Upper lobe of left lung (tissue), 6 donors: ENCODE measurements at regions not wholly inside any gene's neighbourhood (a gene's known extent, or its start where the extent isn't known, plus 50 kb on each side); places are given as distances from the start of the nearest gene placed in this dataset.

Experiments used
- ATAC-seq, 2 donors: fragments of 200-7000 bp; cut with Tn5 transposase; one replicate each; pipeline ENCODE4 v1.9.1; 2022; ENCODE audit warnings: mild to moderate bottlenecking in 2 of 2, moderate library complexity in 2 of 2; ENCODE audit not compliant: low FRiP score in 2 of 2
- DNase-seq, 2 donors: peaks; one replicate each; pipeline ENCODE4 v3.0.0-alpha.2; 2019 to 2020
- H3K27ac ChIP-seq, 4 donors: fragments of 200-600 bp; sonication (generic); one replicate each; pipeline ENCODE4 v1.5.1; 2016 to 2019
- H3K27me3 ChIP-seq, 4 donors: fragments of 200-600 bp; sonication (generic); one replicate each; pipeline ENCODE4 v1.5.1; 2017 to 2019
- H3K36me3 ChIP-seq, 4 donors: fragments of 200-600 bp; sonication (generic); one replicate each; pipeline ENCODE4 v1.5.1; 2016 to 2019
- H3K4me1 ChIP-seq, 4 donors: fragments of 200-600 bp; sonication (generic); one replicate each; pipeline ENCODE4 v1.5.1; 2018 to 2019
- H3K4me3 ChIP-seq, 4 donors: fragments of 200-600 bp; sonication (generic); one replicate each; pipeline ENCODE4 v1.5.1; 2017 to 2019; ENCODE audit warnings: mild to moderate bottlenecking in 2 of 4, moderate library complexity in 1 of 4
- H3K9me3 ChIP-seq, 4 donors: fragments of 200-600 bp; sonication (generic); one replicate each; pipeline ENCODE4 v1.5.1; 2018 to 2019
- EP300 ChIP-seq, 4 donors: sonication (generic); formaldehyde crosslinking; IDR thresholded peaks; one replicate each; pipeline ENCODE4 v1.5.1; 2017; ENCODE audit warnings: antibody characterized with exemption in 4 of 4, control low read depth in 2 of 4
- POLR2A ChIP-seq, 4 donors: fragments of 450-650 bp; IDR thresholded peaks; one replicate each; pipeline ENCODE4 v1.5.1; 2016 to 2017; ENCODE audit warnings: antibody characterized with exemption in 4 of 4, mild to moderate bottlenecking in 2 of 4
- POLR2AphosphoS5 ChIP-seq, 2 donors: sonication (generic); formaldehyde crosslinking; IDR thresholded peaks; one replicate each; pipeline ENCODE4 v1.5.1; 2017; ENCODE audit warnings: antibody characterized with exemption in 2 of 2
- WGBS, 2 donors: methylation state at CpG; one replicate each; pipeline ENCODE4 v1.1.5; 2017 to 2018; 5-methylcytosine and 5-hydroxymethylcytosine counted together
- TF ChIP-seq, protein P1 (sequence below), 6 experiments: fragments of 450-650 bp in 4 of 6; fragments of 200-600 bp in 2 of 6; sonication (generic) in 2 of 6; IDR thresholded peaks; one replicate each; pipeline ENCODE4 v1.5.1; 2016 to 2019; ENCODE audit warnings: antibody characterized with exemption in 6 of 6
- donor health status: DM: no; HTN: no; CAD: no; lungs with moderate emphysema.
- donor health status: DM: no; HTN: yes; CAD: no; lungs with severe emphysema.

DNA sequence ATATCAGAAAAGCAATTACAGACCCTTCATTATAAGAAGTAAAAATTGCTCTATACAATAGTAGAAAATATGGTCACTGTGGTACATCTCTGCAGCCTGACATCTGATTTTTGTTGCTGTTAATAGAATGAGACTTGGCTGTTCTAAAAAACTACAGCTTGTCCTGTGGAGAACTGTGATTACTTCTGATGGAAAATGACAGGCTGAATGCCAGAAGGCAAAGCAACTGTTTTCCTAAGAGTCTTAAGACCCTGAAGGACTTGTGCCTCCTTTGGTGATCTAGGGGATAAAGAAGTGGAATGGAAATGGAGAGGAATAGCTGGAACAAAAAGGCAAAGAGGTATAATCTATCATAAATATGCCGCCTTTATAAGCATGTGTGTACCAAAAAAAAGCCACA is 314.8 kb downstream of the BCHE start:
- no peaks in the 10 kb centered on the region for H3K9me3 ChIP-seq
- 88 to 89% methylated on average over 1 of the region's 1 CpG for WGBS, 2 donors
- TF ChIP-seq EP300 (IDR thresholded peaks at IDR 0.05), result no peak
- TF ChIP-seq POLR2AphosphoS5 (IDR thresholded peaks at IDR 0.05), result no peak
- TF ChIP-seq, protein P1, sequence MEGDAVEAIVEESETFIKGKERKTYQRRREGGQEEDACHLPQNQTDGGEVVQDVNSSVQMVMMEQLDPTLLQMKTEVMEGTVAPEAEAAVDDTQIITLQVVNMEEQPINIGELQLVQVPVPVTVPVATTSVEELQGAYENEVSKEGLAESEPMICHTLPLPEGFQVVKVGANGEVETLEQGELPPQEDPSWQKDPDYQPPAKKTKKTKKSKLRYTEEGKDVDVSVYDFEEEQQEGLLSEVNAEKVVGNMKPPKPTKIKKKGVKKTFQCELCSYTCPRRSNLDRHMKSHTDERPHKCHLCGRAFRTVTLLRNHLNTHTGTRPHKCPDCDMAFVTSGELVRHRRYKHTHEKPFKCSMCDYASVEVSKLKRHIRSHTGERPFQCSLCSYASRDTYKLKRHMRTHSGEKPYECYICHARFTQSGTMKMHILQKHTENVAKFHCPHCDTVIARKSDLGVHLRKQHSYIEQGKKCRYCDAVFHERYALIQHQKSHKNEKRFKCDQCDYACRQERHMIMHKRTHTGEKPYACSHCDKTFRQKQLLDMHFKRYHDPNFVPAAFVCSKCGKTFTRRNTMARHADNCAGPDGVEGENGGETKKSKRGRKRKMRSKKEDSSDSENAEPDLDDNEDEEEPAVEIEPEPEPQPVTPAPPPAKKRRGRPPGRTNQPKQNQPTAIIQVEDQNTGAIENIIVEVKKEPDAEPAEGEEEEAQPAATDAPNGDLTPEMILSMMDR (IDR thresholded peaks at IDR 0.05), result no peak
- TF ChIP-seq POLR2A (IDR thresholded peaks at IDR 0.05), result no peak

DNA sequence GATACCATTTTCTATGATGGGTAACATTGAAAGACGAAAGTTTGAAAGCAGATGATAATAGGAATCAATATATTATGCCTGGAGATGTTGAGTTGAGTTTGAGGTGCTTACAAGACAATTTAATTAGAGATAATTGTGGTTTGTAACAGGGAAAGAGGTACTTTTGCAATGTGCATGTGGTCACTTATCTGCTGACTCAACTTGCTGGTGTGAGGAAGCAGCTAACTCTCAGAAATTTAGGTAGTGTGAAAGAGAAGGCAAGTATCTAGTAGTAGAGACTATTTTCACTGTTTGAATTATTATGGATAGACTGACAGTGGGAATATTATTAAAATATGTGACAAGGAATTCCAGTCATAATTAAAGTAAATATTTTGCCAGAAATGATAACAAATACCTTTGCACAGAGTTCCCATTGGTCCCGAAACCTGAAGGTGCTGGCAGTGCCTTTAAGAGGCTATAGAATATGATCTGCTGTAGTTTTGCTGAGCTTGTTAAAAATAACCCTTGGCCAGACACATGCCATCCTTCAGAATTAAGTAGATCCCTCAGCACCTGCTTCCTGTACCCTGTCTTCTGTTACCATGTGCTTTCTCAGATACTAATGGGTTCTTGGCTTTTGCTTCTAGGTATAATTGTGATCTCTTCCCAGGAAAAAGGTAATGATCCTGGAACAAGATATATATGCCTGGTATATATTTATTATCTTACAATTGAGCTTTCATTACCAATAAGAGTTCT is 315.9 kb downstream of the BCHE start:
- no peak for ATAC-seq
- Histone ChIP-seq H3K9me3 (no peaks in the 10 kb centered on the region), H3K4me3 (no peak overlapping the region), H3K36me3 (no peaks in the 10 kb centered on the region), H3K27ac (no peak overlapping the region), H3K4me1 (no peaks in the 10 kb centered on the region), H3K27me3 (no peaks in the 10 kb centered on the region)
- TF ChIP-seq POLR2A (IDR thresholded peaks at IDR 0.05) (no peak), POLR2AphosphoS5 (IDR thresholded peaks at IDR 0.05) (no peak), EP300 (IDR thresholded peaks at IDR 0.05) (no peak)
- TF ChIP-seq, protein P1 (IDR thresholded peaks at IDR 0.05), result no peak
- no peak for DNase-seq
- WGBS, 2 donors, result 72 to 84% methylated on average over 2 of the region's 2 CpGs

More for the DNA sequence above, 314.8 kb downstream of the BCHE start:
- DNase-seq (no peak), ATAC-seq (no peak)
- no peaks in the 10 kb centered on the region for H3K4me1 ChIP-seq
- H3K36me3 ChIP-seq, result no peaks in the 10 kb centered on the region
- H3K27ac ChIP-seq, result no peak overlapping the region
- H3K27me3 ChIP-seq, result no peaks in the 10 kb centered on the region
- H3K4me3 ChIP-seq, result no peak overlapping the region

DNA sequence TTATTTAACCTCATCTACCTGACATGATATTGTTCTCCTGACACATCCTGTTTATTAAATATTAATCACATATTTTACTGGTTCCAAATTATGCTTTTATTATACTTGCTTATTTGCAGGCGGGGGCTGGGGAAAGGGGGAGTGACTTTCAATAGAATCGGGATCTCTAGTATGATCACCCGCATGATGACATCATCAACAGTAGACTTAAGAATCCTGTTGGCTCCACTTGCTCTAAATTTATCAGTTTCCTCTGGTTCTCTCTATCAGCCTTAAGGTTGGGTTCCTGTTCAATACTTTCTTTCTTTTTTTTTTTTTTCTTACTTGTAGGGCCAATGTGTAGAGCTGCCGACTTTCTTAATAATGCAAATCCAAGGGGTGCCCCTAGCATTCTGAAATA is 317.5 kb downstream of the BCHE start:
- DNase-seq (no peak), ATAC-seq (no peak)
- no peaks in the 10 kb centered on the region for H3K4me1 ChIP-seq
- no peak overlapping the region for H3K4me3 ChIP-seq
- H3K9me3 ChIP-seq, result no peaks in the 10 kb centered on the region
- TF ChIP-seq POLR2A (IDR thresholded peaks at IDR 0.05) (no peak), EP300 (IDR thresholded peaks at IDR 0.05) (no peak), POLR2AphosphoS5 (IDR thresholded peaks at IDR 0.05) (no peak)
- TF ChIP-seq, protein P1 (IDR thresholded peaks at IDR 0.05), result no peak
- H3K27me3 ChIP-seq, result no peaks in the 10 kb centered on the region
- no peak overlapping the region for H3K27ac ChIP-seq
- WGBS, 2 donors, result 90 to 92% methylated on average over 4 of the region's 4 CpGs
- H3K36me3 ChIP-seq, result no peaks in the 10 kb centered on the region

DNA sequence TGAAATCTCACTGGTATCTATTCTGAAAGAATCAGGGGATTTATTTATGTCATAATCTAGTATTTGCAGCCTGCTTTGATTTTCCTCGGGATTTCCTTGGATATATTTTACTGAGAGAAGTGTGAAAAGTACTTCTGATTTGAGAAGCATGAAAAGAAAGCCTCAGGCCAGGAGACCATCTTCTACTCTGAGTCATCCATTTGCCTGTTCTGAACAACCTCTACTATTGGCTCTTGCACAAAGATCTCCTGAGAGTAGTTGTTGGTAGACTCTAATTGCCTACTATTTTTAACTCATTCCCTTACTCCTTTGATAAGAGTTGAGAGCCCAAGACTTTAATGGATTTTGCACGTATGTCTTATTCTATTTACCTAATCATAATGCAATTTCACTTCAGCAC is 318.9 kb downstream of the BCHE start:
- H3K9me3 ChIP-seq, result no peaks in the 10 kb centered on the region
- no peak for ATAC-seq
- H3K4me1 ChIP-seq, result no peaks in the 10 kb centered on the region
- no peak for DNase-seq
- H3K27ac ChIP-seq, result no peak overlapping the region
- H3K27me3 ChIP-seq, result no peaks in the 10 kb centered on the region
- no peaks in the 10 kb centered on the region for H3K36me3 ChIP-seq
- no peak for TF ChIP-seq POLR2A (IDR thresholded peaks at IDR 0.05)
- TF ChIP-seq, protein P1 (IDR thresholded peaks at IDR 0.05), result no peak
- no peak overlapping the region for H3K4me3 ChIP-seq
- 53 to 75% methylated on average over 2 of the region's 2 CpGs for WGBS, 2 donors
